ENCODE measurements at regions not wholly inside any gene's neighbourhood (a gene's known extent, or its start where the extent isn't known, plus 50 kb on each side); places are given as distances from the start of the nearest gene placed in this dataset.

- Mint-ChIP-seq H3K27me3 (no peaks in the 10 kb centered on the region), H3K4me3 (no peak overlapping the region), H3K9me3 (no peaks in the 10 kb centered on the region), H3K4me1 (peaks cover 21 to 32% (median 22%) of the 10 kb centered on the region in 3 donors), H3K36me3 (peaks cover 0 to 2% (median 0%) of the 10 kb centered on the region in 3 donors), H3K27ac (no peak overlapping the region)
- no peaks in the 10 kb centered on the region for H3K27me3 ChIP-seq (ENCODE audit: insufficient read depth, low read length, poor library complexity, severe bottlenecking)
- H3K27ac ChIP-seq (ENCODE audit: low read depth, low read length): no peak overlapping the region
- no peaks in the 10 kb centered on the region for H3K9me3 ChIP-seq (ENCODE audit: low read length)
- CTCF ChIA-PET: interaction anchor here (0.9 to 1.8 kb wide), 7 partner anchors 33 to 327 kb away, joined by 3 to 5 read pairs (median 4); partner anchors contain the start of gene CDC42EP3
- peaks cover 3% of the 10 kb centered on the region for H3K4me1 ChIP-seq (ENCODE audit: insufficient read depth, low read length)
- H3K36me3 ChIP-seq (ENCODE audit: insufficient read depth, low read length): no peaks in the 10 kb centered on the region
- POLR2A ChIA-PET: no interaction called here
- no peak overlapping the region for H3K4me3 ChIP-seq (ENCODE audit: low read length)
- no peak for DNase-seq
Measured at GRCh38 chr2:37550190-37550589, 121.3 kb downstream of the CDC42EP3 start.

- no peaks in the 10 kb centered on the region for H3K27me3 Mint-ChIP-seq
- H3K27me3 ChIP-seq (ENCODE audit: insufficient read depth, low read length, poor library complexity, severe bottlenecking): no peaks in the 10 kb centered on the region
- peaks cover 0 to 2% (median 0%) of the 10 kb centered on the region in 3 donors for H3K36me3 Mint-ChIP-seq
- H3K4me1 ChIP-seq (ENCODE audit: insufficient read depth, low read length): peaks cover 15% of the 10 kb centered on the region
- H3K4me1 Mint-ChIP-seq: peaks cover 19 to 26% (median 21%) of the 10 kb centered on the region in 3 donors
- H3K36me3 ChIP-seq (ENCODE audit: insufficient read depth, low read length): no peaks in the 10 kb centered on the region
- peak overlapping the region in 3 of 7 donors; percentile 8 to 59 (median 38) for H3K4me3 Mint-ChIP-seq
- peak overlapping the region in 5 of 8 donors; percentile 45 to 68 (median 56) for H3K27ac Mint-ChIP-seq
- CTCF ChIA-PET: interaction anchor here (0.7 to 2.2 kb wide), 3 partner anchors 48 to 132 kb away, joined by 3 to 9 read pairs (median 5); no protein-coding TSS in a partner anchor
- H3K4me3 ChIP-seq (ENCODE audit: low read length): no peak overlapping the region
- POLR2A ChIA-PET: interaction anchor here (1.0 kb wide), 1 partner anchor 73 kb away, joined by 3 read pairs; no protein-coding TSS in a partner anchor
- H3K9me3 Mint-ChIP-seq: no peaks in the 10 kb centered on the region
- H3K9me3 ChIP-seq (ENCODE audit: low read length): no peaks in the 10 kb centered on the region
- no peak for DNase-seq
- H3K27ac ChIP-seq (ENCODE audit: low read depth, low read length): no peak overlapping the region
Measured at GRCh38 chr2:37551783-37552182, 119.7 kb downstream of the CDC42EP3 start.

GRCh38 chr2:37552339-37552738 is 119.1 kb downstream of the CDC42EP3 start:
- H3K36me3 ChIP-seq (ENCODE audit: insufficient read depth, low read length): no peaks in the 10 kb centered on the region
- no peak overlapping the region for H3K4me3 ChIP-seq (ENCODE audit: low read length)
- H3K4me1 ChIP-seq (ENCODE audit: insufficient read depth, low read length): peaks cover 15% of the 10 kb centered on the region
- DNase-seq: no peak
- Mint-ChIP-seq H3K4me1 (peaks cover 19 to 29% (median 20%) of the 10 kb centered on the region in 3 donors), H3K36me3 (peaks cover 0 to 2% (median 0%) of the 10 kb centered on the region in 3 donors), H3K9me3 (no peaks in the 10 kb centered on the region), H3K27ac (peak overlapping the region in 6 of 8 donors; percentile 45 to 73 (median 62)), H3K4me3 (peak overlapping the region in 2 of 7 donors; percentile 8 to 38), H3K27me3 (no peaks in the 10 kb centered on the region)
- no peaks in the 10 kb centered on the region for H3K9me3 ChIP-seq (ENCODE audit: low read length)
- ChIA-PET POLR2A (interaction anchor here (1.0 kb wide), 1 partner anchor 73 kb away, joined by 3 read pairs; no protein-coding TSS in a partner anchor), CTCF (interaction anchor here (0.7 to 2.2 kb wide), 2 partner anchors 47 to 96 kb away, joined by 3 to 9 read pairs; no protein-coding TSS in a partner anchor)
- no peak overlapping the region for H3K27ac ChIP-seq (ENCODE audit: low read depth, low read length)
- no peaks in the 10 kb centered on the region for H3K27me3 ChIP-seq (ENCODE audit: insufficient read depth, low read length, poor library complexity, severe bottlenecking)

- no peaks in the 10 kb centered on the region for H3K36me3 ChIP-seq (ENCODE audit: insufficient read depth, low read length)
- CTCF ChIA-PET: interaction anchor here (2.2 kb wide), 1 partner anchor 95 kb away, joined by 9 read pairs; no protein-coding TSS in a partner anchor
- H3K36me3 Mint-ChIP-seq: peaks cover 0 to 2% (median 0%) of the 10 kb centered on the region in 3 donors
- no peaks in the 10 kb centered on the region for H3K27me3 Mint-ChIP-seq
- H3K9me3 ChIP-seq (ENCODE audit: low read length): no peaks in the 10 kb centered on the region
- POLR2A ChIA-PET: no interaction called here
- H3K27ac Mint-ChIP-seq: peak overlapping the region in 1 of 8 donors; percentile 3
- no peak overlapping the region for H3K27ac ChIP-seq (ENCODE audit: low read depth, low read length)
- H3K9me3 Mint-ChIP-seq: no peaks in the 10 kb centered on the region
- no peaks in the 10 kb centered on the region for H3K27me3 ChIP-seq (ENCODE audit: insufficient read depth, low read length, poor library complexity, severe bottlenecking)
- H3K4me3 Mint-ChIP-seq: no peak overlapping the region
- H3K4me1 ChIP-seq (ENCODE audit: insufficient read depth, low read length): peaks cover 16% of the 10 kb centered on the region
- H3K4me3 ChIP-seq (ENCODE audit: low read length): no peak overlapping the region
- H3K4me1 Mint-ChIP-seq: peaks cover 20 to 29% (median 21%) of the 10 kb centered on the region in 3 donors
- no peak for DNase-seq
Measured at GRCh38 chr2:37553411-37554154, 117.9 kb downstream of the CDC42EP3 start.

- POLR2A ChIA-PET: no interaction called here
- Mint-ChIP-seq H3K27me3 (no peaks in the 10 kb centered on the region), H3K27ac (peak overlapping the region in 1 of 8 donors; percentile 3), H3K36me3 (peaks cover 0 to 2% (median 0%) of the 10 kb centered on the region in 3 donors), H3K4me3 (no peak overlapping the region), H3K4me1 (peaks cover 24 to 32% (median 24%) of the 10 kb centered on the region in 3 donors), H3K9me3 (no peaks in the 10 kb centered on the region)
- H3K27ac ChIP-seq (ENCODE audit: low read depth, low read length): no peak overlapping the region
- CTCF ChIA-PET: no interaction called here
- H3K4me1 ChIP-seq (ENCODE audit: insufficient read depth, low read length): peaks cover 19% of the 10 kb centered on the region
- DNase-seq: no peak
- H3K36me3 ChIP-seq (ENCODE audit: insufficient read depth, low read length): no peaks in the 10 kb centered on the region
- H3K4me3 ChIP-seq (ENCODE audit: low read length): no peak overlapping the region
- no peaks in the 10 kb centered on the region for H3K27me3 ChIP-seq (ENCODE audit: insufficient read depth, low read length, poor library complexity, severe bottlenecking)
- H3K9me3 ChIP-seq (ENCODE audit: low read length): no peaks in the 10 kb centered on the region
Measured at GRCh38 chr2:37554155-37554510, 117.3 kb downstream of the CDC42EP3 start.

GRCh38 chr2:37554687-37555086 is 116.8 kb downstream of the CDC42EP3 start:
- H3K4me3 Mint-ChIP-seq: no peak overlapping the region
- no peaks in the 10 kb centered on the region for H3K36me3 ChIP-seq (ENCODE audit: insufficient read depth, low read length)
- no peaks in the 10 kb centered on the region for H3K9me3 Mint-ChIP-seq
- H3K36me3 Mint-ChIP-seq: peaks cover 0 to 2% (median 0%) of the 10 kb centered on the region in 3 donors
- peaks cover 24 to 32% (median 24%) of the 10 kb centered on the region in 3 donors for H3K4me1 Mint-ChIP-seq
- POLR2A ChIA-PET: no interaction called here
- H3K27me3 Mint-ChIP-seq: no peaks in the 10 kb centered on the region
- H3K4me3 ChIP-seq (ENCODE audit: low read length): no peak overlapping the region
- H3K4me1 ChIP-seq (ENCODE audit: insufficient read depth, low read length): peaks cover 19% of the 10 kb centered on the region
- no peaks in the 10 kb centered on the region for H3K9me3 ChIP-seq (ENCODE audit: low read length)
- no peak for DNase-seq
- H3K27ac ChIP-seq (ENCODE audit: low read depth, low read length): no peak overlapping the region
- CTCF ChIA-PET: no interaction called here
- no peaks in the 10 kb centered on the region for H3K27me3 ChIP-seq (ENCODE audit: insufficient read depth, low read length, poor library complexity, severe bottlenecking)
- no peak overlapping the region for H3K27ac Mint-ChIP-seq

- Mint-ChIP-seq H3K9me3 (no peaks in the 10 kb centered on the region), H3K4me3 (no peak overlapping the region), H3K4me1 (peaks cover 21 to 30% (median 23%) of the 10 kb centered on the region in 3 donors), H3K36me3 (peaks cover 0 to 2% (median 0%) of the 10 kb centered on the region in 3 donors), H3K27me3 (no peaks in the 10 kb centered on the region), H3K27ac (no peak overlapping the region)
- no peaks in the 10 kb centered on the region for H3K9me3 ChIP-seq (ENCODE audit: low read length)
- H3K4me1 ChIP-seq (ENCODE audit: insufficient read depth, low read length): peaks cover 19% of the 10 kb centered on the region
- H3K36me3 ChIP-seq (ENCODE audit: insufficient read depth, low read length): no peaks in the 10 kb centered on the region
- no peak overlapping the region for H3K4me3 ChIP-seq (ENCODE audit: low read length)
- H3K27me3 ChIP-seq (ENCODE audit: insufficient read depth, low read length, poor library complexity, severe bottlenecking): no peaks in the 10 kb centered on the region
- ChIA-PET POLR2A (no interaction called here), CTCF (interaction anchor here (1.9 kb wide), 1 partner anchor 92 kb away, joined by 7 read pairs; no protein-coding TSS in a partner anchor)
- peak in 1 of 5 donors; percentile 22 for DNase-seq
- no peak overlapping the region for H3K27ac ChIP-seq (ENCODE audit: low read depth, low read length)
Measured at GRCh38 chr2:37555457-37555856, 116.0 kb downstream of the CDC42EP3 start.

GRCh38 chr2:37556256-37556655 is 115.2 kb downstream of the CDC42EP3 start:
- DNase-seq: no peak
- Mint-ChIP-seq H3K27me3 (no peaks in the 10 kb centered on the region), H3K36me3 (peaks cover 0 to 2% (median 0%) of the 10 kb centered on the region in 3 donors), H3K4me1 (peaks cover 22 to 35% (median 24%) of the 10 kb centered on the region in 3 donors), H3K4me3 (no peak overlapping the region), H3K27ac (no peak overlapping the region), H3K9me3 (no peaks in the 10 kb centered on the region)
- Histone ChIP-seq H3K27ac (ENCODE audit: low read depth, low read length) (no peak overlapping the region), H3K4me3 (ENCODE audit: low read length) (no peak overlapping the region), H3K4me1 (ENCODE audit: insufficient read depth, low read length) (peaks cover 19% of the 10 kb centered on the region), H3K9me3 (ENCODE audit: low read length) (no peaks in the 10 kb centered on the region), H3K27me3 (ENCODE audit: insufficient read depth, low read length, poor library complexity, severe bottlenecking) (no peaks in the 10 kb centered on the region), H3K36me3 (ENCODE audit: insufficient read depth, low read length) (no peaks in the 10 kb centered on the region)
- POLR2A ChIA-PET: interaction anchor here (0.5 kb wide), 1 partner anchor 20 kb away, joined by 4 read pairs; no protein-coding TSS in a partner anchor
- CTCF ChIA-PET: interaction anchor here (1.9 kb wide), 1 partner anchor 92 kb away, joined by 7 read pairs; no protein-coding TSS in a partner anchor

Measured in CD8-positive, alpha-beta memory T cell (primary cell).